HepG2 (cell line): ENCODE measurements at regions not wholly inside any gene's neighbourhood (a gene's known extent, or its start where the extent isn't known, plus 50 kb on each side); places are given as distances from the start of the nearest gene placed in this dataset.

ENCODE experiments used
- CHD2 ChIP-seq: IDR thresholded peaks from 2 replicates; pipeline ENCODE4 v1.6.1; 2011; ENCODE audit warnings: low read depth, low read length, improper control_type of control experiment
- TARDBP ChIP-seq: sonication (generic); formaldehyde crosslinking; IDR thresholded peaks from 2 replicates; pipeline ENCODE4 v1.8.0; 2022; ENCODE audit warnings: mild to moderate bottlenecking, missing genetic modification reagents
- TF ChIP-seq, protein P1 (sequence below): sonication (generic); formaldehyde crosslinking; IDR thresholded peaks from 2 replicates; pipeline ENCODE4 v1.8.1; 2023; ENCODE audit warnings: mild to moderate bottlenecking, missing genetic modification reagents

DNA sequence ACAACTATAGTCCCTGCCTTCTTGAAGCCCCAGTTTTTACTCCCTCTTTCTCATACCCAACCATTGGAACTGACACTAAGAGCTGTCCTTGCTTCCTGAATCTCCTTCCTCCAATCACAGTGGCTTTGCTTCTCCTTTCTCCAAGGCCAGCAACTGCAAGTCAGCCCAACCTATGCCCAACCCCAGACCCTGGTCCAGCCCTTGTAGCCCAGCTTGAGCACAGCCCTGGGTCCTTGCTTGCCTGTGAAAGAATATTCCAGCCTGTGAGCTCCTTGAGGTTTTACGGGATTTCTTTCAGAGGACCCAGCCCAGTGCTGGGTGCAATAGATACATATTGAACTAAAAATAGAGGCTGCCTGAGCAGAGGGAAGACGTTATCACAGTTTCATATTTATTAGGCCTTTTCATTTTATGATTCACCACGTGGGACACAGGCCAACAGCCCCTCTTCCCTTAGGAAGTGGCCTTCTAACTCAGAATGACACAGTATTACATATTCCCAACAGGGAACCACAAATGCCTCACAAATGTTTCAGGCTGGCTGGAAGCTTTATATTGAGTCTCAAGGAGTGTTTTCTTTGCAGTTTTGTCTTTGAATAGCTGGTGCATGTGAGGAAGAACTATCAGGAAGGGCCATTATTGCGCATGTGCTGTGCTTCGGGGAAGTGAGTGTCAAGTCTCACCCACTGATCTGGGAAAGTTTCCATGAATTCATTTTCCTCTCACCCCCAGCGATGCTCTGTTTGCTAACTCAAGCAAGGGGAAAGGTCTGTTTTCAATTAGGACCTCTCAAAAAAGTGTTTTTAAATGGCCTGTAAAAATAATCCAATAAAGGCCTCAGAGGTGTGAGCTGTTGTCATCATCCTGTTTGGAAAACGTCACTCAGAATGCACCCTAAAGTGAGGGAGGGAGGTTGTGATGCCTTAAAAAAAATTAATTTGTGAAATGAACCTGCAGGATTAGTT lies 92.3 kb upstream of the NFIA start:
- TF ChIP-seq TARDBP (CRISPR knock-in tag) (no peak), CHD2 (no peak)
- TF ChIP-seq, protein P1, sequence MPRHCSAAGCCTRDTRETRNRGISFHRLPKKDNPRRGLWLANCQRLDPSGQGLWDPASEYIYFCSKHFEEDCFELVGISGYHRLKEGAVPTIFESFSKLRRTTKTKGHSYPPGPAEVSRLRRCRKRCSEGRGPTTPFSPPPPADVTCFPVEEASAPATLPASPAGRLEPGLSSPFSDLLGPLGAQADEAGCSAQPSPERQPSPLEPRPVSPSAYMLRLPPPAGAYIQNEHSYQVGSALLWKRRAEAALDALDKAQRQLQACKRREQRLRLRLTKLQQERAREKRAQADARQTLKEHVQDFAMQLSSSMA (CRISPR knock-in tag) = no peak
